ENCODE measurements at regions not wholly inside any gene's neighbourhood (a gene's known extent, or its start where the extent isn't known, plus 50 kb on each side); places are given as distances from the start of the nearest gene placed in this dataset.
"Not testable (repeated sequence)": the region's sequence is repeated elsewhere in the genome, so short reads cannot be mapped to it uniquely, and the experiment has no call there.

DNA sequence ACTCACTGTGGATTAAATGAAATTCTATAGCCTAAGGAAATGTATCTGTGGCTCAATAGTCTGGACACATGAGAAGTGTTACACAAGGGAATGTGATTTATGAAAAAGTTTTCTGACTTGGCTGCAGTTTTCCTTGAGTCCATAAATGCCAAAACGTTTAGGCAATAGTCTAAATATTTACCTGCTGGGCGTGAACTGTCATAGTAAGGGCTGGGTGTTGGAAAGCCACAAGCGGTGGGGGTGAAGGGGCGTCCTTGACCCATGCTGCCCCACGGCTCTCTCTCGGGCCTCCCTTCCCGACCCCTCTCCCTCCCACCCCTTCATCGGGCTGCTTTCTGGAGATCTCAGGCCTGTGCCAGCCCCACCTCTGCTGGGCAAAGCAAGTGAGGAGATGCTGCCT lies 223.7 kb downstream of the BUB3 start:
- DNase-seq (ENCODE audit: low read depth): no peak

DNA sequence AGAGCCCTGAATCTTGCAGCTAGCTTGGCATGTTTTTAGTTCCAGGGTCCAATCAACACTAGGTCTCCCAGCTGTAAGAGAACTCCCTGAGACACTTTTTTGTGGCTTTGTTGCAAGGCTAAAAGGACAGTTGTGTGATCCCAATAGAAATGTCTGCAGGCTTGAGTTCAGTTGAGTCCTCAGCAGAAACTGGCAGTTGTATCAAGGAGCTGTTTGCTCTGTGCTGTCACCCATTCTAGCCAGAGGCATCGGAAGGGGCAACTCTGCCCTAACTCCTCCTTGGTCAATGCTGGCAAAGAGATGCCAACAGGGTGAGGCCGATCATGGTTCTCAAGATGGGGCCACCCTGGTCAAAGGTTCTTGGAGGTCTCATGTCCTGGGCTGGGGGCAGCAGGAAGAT lies 224.1 kb downstream of the BUB3 start:
- DNase-seq (ENCODE audit: low read depth): no peak

DNA sequence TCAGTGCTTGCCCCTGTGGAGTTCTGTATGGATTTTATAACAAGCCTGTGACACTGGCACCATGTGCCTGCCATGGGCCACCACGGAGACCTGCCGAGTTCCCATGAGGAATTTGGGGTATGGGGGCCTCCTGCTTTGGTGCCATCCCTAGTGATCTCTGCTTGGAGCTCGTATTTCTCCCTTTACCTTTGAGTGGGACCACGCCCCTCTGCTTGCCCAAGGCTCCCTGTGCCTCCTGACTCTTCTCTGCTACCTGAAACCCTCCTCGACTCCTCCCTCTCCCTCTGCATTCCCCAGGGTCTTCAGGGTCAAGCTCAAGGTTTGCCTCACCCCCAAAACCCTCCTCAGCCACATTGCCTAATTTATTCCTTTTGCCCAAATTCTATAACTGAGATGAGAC lies 225.0 kb downstream of the BUB3 start:
- DNase-seq (ENCODE audit: low read depth): no peak

- no peak for DNase-seq (ENCODE audit: low read depth)
Observed at GRCh38 chr10:123380491-123381085, 226.4 kb downstream of the BUB3 start.

- DNase-seq (ENCODE audit: low read depth): no peak
Observed at GRCh38 chr10:123381224-123381623, 227.0 kb downstream of the BUB3 start.

DNA sequence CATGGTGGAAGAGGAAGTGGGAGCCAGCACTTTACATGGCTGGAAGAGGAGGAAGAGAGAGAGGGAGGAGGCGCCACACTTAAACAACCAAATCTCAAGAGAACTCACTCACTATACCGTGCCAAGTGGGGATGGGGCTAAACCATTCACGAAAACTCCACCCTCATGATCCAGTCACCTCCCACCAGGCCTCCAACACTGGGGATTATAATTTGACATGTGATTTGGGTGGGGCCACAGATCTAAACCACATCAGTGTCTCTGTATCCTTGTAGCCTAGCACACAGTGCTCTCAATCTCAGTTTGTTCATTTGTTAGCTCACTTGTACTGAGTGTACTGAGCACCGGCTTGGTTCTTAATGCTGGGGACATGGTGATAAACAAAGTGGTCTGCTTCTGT lies 228.3 kb downstream of the BUB3 start:
- no peak for DNase-seq (ENCODE audit: low read depth)

- DNase-seq (ENCODE audit: low read depth): no peak
Observed at GRCh38 chr10:123385508-123386080, 231.4 kb downstream of the BUB3 start.

DNA sequence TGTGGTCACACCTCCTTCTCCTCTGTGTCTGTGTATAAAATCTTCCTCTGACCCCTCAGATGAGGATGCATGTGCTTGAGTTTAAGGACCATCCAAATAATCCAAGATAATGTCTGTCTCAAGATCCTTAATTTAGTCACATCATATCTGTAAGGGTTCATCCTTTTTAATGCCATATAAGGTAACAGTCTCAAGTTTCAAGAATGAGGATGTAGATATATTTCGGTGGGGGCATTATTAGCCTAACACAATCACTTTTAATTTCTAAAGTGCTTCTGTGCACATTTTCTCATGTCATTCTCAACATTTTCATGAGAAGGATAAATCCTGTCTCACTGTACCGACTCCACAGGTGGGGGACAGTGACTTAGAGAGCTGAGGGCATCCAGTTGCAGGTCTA lies 235.3 kb downstream of the BUB3 start:
- no peak for DNase-seq (ENCODE audit: low read depth)

GRCh38 chr10:123390332-123390731 lies 236.1 kb downstream of the BUB3 start:
- DNase-seq (ENCODE audit: low read depth): no peak

DNA sequence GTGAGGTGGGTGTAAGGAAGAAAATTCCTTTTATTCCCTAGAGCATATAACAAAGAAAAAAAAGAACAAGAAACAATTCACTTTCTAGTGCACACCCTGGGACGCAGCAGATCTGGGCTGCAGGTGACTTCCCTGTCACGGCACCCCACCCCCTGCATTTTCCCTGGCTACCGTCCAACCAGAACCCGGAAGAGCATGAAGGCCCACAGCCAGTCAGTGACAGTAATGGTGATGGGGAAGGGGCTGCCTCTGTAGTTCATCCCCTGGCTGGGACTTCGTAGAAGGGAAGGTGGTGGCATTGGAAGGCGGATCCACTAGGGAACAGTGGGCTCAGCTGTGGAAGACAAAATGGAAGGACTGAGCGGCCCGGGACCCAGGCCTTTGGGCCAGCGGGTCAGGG lies 236.7 kb downstream of the BUB3 start:
- no peak for DNase-seq (ENCODE audit: low read depth)

- no peak for DNase-seq (ENCODE audit: low read depth)
Observed at GRCh38 chr10:123391275-123392028, 237.2 kb downstream of the BUB3 start.

- no peak for DNase-seq (ENCODE audit: low read depth)
Observed at GRCh38 chr10:123392182-123392963, 238.2 kb downstream of the BUB3 start.

DNA sequence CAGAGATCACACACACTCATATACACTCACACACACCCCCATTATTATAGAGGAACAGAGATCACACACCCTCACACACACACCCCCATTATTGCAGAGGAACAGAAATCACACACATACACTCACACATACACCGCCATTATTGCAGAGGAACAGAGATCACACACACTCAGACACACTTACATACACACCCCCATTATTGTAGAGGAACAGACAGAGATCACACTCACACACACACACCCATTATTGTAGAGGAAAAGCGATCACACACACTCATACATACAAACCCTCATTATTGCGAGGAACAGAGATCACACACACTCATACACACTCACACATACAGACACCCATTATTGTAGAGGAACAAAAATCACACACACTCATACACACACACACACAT lies 239.0 kb downstream of the BUB3 start:
- no peak for DNase-seq (ENCODE audit: low read depth)

- no peak for DNase-seq (ENCODE audit: low read depth)
Observed at GRCh38 chr10:123394382-123394781, 240.2 kb downstream of the BUB3 start.

- not testable (repeated sequence) for DNase-seq (ENCODE audit: low read depth)
Observed at GRCh38 chr10:123395234-123395633, 241.0 kb downstream of the BUB3 start.

DNA sequence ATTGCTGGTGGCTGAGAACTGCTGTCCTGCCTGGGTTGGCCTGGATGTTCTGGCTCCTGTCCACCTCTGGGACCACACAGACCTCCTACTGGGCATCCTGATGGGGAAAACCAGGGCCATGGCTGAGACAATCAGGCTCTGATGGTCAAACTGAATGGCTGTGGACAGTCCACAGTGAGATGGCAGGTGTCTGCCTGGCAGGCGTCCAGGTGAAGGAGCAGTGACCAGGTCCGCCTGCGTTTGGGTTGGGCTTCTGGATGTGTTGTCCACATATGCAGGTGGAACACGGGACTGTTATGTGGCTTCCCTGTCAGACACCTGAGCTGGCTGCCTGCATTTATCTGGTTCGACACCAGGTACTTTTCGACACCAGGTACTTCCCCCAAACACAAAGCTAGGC lies 241.7 kb downstream of the BUB3 start:
- DNase-seq (ENCODE audit: low read depth): no peak

DNA sequence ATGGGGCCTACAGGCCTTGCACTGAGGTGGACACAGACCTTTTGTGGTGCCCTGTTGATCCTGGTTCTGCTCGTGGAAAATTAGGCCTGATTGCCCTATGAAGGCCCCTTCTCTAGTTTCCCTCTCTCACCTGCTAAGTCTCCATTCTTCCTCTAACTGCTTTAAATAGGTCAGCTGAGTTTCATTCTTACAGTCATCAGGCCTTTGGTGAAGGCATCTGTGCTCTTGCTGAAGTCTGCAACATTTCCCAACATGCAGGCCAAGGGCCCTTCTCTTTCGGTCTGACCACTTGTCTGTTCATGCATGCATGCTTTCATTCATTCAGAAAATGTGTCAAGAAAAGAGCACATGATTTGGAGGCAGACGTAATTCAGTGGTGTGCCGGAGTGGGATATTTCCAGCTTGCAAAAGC lies 244.0 kb downstream of the BUB3 start:
- DNase-seq (ENCODE audit: low read depth): no peak

- no peak for DNase-seq (ENCODE audit: low read depth)
Observed at GRCh38 chr10:123398756-123399155, 244.6 kb downstream of the BUB3 start.

- no peak for DNase-seq (ENCODE audit: low read depth)
Observed at GRCh38 chr10:123399276-123399839, 245.2 kb downstream of the BUB3 start.

GRCh38 chr10:123402021-123402420 lies 247.8 kb downstream of the BUB3 start:
- DNase-seq (ENCODE audit: low read depth): no peak

GRCh38 chr10:123402656-123403055 lies 248.5 kb downstream of the BUB3 start:
- DNase-seq (ENCODE audit: low read depth): no peak

GRCh38 chr10:123404357-123404756 lies 250.2 kb downstream of the BUB3 start:
- DNase-seq (ENCODE audit: low read depth): no peak
